ENCODE measurements at regions not wholly inside any gene's neighbourhood (a gene's known extent, or its start where the extent isn't known, plus 50 kb on each side); places are given as distances from the start of the nearest gene placed in this dataset.

GRCh38 chr2:123864416-123864815, 160.7 kb upstream of the CNTNAP5 start:
- Histone ChIP-seq H3K79me2 (ENCODE audit: control insufficient read depth, insufficient read depth, low read length) (no peaks in the 10 kb centered on the region), H3K36me3 (ENCODE audit: control insufficient read depth, insufficient read depth, low read length) (no peaks in the 10 kb centered on the region), H3K27me3 (ENCODE audit: control insufficient read depth, insufficient read depth, low read length) (no peaks in the 10 kb centered on the region), H4K20me1 (ENCODE audit: control insufficient read depth, extremely low read depth, insufficient read depth, low read length) (no peaks in the 10 kb centered on the region), H3K27ac (ENCODE audit: insufficient read depth, low read length) (no peak overlapping the region), H3K9me3 (ENCODE audit: control insufficient read depth, insufficient read depth, low read depth, low read length) (no peaks in the 10 kb centered on the region), H3K9ac (ENCODE audit: insufficient read depth, low read length) (no peak overlapping the region), H3K4me3 (replicated peaks in 1 of 4; ENCODE audit: control extremely low read depth in 1 of 4, insufficient read depth in 1 of 4, low read depth in 3 of 4, low read length in 4 of 4) (no peak overlapping the region), H3K4me1 (ENCODE audit: control insufficient read depth, extremely low read depth, insufficient read depth, low read length) (no peaks in the 10 kb centered on the region), H2AFZ (ENCODE audit: low read length) (no peak overlapping the region), H3K4me2 (ENCODE audit: extremely low read depth, insufficient read depth, low read length) (no peak overlapping the region)
- TF ChIP-seq, protein P1, sequence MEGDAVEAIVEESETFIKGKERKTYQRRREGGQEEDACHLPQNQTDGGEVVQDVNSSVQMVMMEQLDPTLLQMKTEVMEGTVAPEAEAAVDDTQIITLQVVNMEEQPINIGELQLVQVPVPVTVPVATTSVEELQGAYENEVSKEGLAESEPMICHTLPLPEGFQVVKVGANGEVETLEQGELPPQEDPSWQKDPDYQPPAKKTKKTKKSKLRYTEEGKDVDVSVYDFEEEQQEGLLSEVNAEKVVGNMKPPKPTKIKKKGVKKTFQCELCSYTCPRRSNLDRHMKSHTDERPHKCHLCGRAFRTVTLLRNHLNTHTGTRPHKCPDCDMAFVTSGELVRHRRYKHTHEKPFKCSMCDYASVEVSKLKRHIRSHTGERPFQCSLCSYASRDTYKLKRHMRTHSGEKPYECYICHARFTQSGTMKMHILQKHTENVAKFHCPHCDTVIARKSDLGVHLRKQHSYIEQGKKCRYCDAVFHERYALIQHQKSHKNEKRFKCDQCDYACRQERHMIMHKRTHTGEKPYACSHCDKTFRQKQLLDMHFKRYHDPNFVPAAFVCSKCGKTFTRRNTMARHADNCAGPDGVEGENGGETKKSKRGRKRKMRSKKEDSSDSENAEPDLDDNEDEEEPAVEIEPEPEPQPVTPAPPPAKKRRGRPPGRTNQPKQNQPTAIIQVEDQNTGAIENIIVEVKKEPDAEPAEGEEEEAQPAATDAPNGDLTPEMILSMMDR (conservative IDR thresholded peaks at IDR 0.05 in 1 of 2, IDR thresholded peaks at IDR 0.05 in 1 of 2; ENCODE audit: low read depth in 1 of 2, low read length in 2 of 2) = no peak
- no peak for DNase-seq (ENCODE audit: low read depth in 2 of 2)

DNA sequence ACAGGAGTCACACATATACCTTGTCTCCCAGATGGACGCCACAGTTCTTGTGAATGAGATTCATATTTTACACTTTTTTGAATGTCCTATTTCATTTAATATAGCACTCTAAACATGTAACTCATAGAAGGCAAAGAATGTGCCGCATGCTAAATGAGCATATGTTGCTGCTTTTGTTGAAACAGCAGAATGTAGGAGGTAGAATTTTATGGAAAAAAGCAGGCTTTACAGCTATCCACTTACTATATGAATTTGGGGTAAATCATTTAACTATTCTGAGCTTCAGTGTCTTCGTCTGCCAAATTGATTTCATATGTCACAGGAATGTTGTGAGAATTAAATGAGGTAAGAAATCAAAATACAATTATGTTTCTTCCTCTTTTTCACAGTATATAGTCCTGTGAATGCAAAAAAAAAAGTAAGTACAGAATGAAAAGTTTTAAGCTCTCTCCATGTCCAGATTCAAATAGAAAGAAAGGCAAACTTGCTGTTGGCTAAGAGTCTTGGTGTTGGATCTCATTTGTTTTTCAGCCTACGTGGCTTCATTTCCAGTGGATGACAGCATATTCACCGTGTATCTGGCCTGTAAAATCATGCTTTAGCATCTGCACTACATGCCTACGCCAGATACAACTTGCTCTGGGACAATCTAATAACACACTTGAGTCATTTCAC, 154.7 kb upstream of the CNTNAP5 start:
- Histone ChIP-seq H3K27ac (ENCODE audit: insufficient read depth, low read length) (no peak overlapping the region), H3K4me3 (replicated peaks in 1 of 4; ENCODE audit: control extremely low read depth in 1 of 4, insufficient read depth in 1 of 4, low read depth in 3 of 4, low read length in 4 of 4) (no peak overlapping the region), H3K27me3 (ENCODE audit: control insufficient read depth, insufficient read depth, low read length) (no peaks in the 10 kb centered on the region), H4K20me1 (ENCODE audit: control insufficient read depth, extremely low read depth, insufficient read depth, low read length) (no peaks in the 10 kb centered on the region), H3K4me2 (ENCODE audit: extremely low read depth, insufficient read depth, low read length) (no peak overlapping the region), H2AFZ (ENCODE audit: low read length) (no peak overlapping the region), H3K9ac (ENCODE audit: insufficient read depth, low read length) (no peak overlapping the region), H3K36me3 (ENCODE audit: control insufficient read depth, insufficient read depth, low read length) (no peaks in the 10 kb centered on the region), H3K9me3 (ENCODE audit: control insufficient read depth, insufficient read depth, low read depth, low read length) (no peaks in the 10 kb centered on the region), H3K79me2 (ENCODE audit: control insufficient read depth, insufficient read depth, low read length) (no peaks in the 10 kb centered on the region), H3K4me1 (ENCODE audit: control insufficient read depth, extremely low read depth, insufficient read depth, low read length) (no peaks in the 10 kb centered on the region)
- TF ChIP-seq, protein P1 (conservative IDR thresholded peaks at IDR 0.05 in 1 of 2, IDR thresholded peaks at IDR 0.05 in 1 of 2; ENCODE audit: low read depth in 1 of 2, low read length in 2 of 2) = no peak
- no peak for TF ChIP-seq EZH2 (IDR thresholded peaks at IDR 0.05; ENCODE audit: low read length, missing control alignments)
- DNase-seq (ENCODE audit: low read depth in 2 of 2) = no peak

DNA sequence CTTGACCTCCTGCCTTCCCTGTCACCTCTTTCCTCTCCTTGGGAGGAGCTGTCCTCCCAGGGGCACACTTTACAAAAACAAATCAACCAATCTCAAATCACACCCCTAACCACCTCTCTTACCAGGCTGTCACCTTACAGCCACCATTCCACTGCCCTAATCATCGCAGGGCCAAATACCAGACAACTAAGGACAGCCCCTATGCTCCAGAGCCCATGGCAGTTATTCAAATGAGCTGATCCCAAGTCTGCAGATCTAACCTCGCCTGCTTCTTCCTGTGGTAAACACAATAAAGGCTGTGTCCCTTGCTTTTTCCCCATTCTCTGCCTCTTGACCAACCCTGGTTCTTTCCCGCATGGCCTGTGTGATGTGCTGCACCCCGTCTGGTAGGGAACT, 154.2 kb upstream of the CNTNAP5 start:
- H3K36me3 ChIP-seq (ENCODE audit: control insufficient read depth, insufficient read depth, low read length) = no peaks in the 10 kb centered on the region
- no peak for DNase-seq (ENCODE audit: low read depth in 2 of 2)
- no peak for TF ChIP-seq EZH2 (IDR thresholded peaks at IDR 0.05; ENCODE audit: low read length, missing control alignments)
- TF ChIP-seq, protein P1 (conservative IDR thresholded peaks at IDR 0.05 in 1 of 2, IDR thresholded peaks at IDR 0.05 in 1 of 2; ENCODE audit: low read depth in 1 of 2, low read length in 2 of 2) = no peak
- no peak overlapping the region for H2AFZ ChIP-seq (ENCODE audit: low read length)
- H3K27me3 ChIP-seq (ENCODE audit: control insufficient read depth, insufficient read depth, low read length) = no peaks in the 10 kb centered on the region
- H3K9ac ChIP-seq (ENCODE audit: insufficient read depth, low read length) = no peak overlapping the region
- H3K9me3 ChIP-seq (ENCODE audit: control insufficient read depth, insufficient read depth, low read depth, low read length) = no peaks in the 10 kb centered on the region
- H3K4me1 ChIP-seq (ENCODE audit: control insufficient read depth, extremely low read depth, insufficient read depth, low read length) = no peaks in the 10 kb centered on the region
- no peak overlapping the region for H3K27ac ChIP-seq (ENCODE audit: insufficient read depth, low read length)
- no peak overlapping the region for H3K4me2 ChIP-seq (ENCODE audit: extremely low read depth, insufficient read depth, low read length)
- H3K79me2 ChIP-seq (ENCODE audit: control insufficient read depth, insufficient read depth, low read length) = no peaks in the 10 kb centered on the region
- H3K4me3 ChIP-seq (replicated peaks in 1 of 4; ENCODE audit: control extremely low read depth in 1 of 4, insufficient read depth in 1 of 4, low read depth in 3 of 4, low read length in 4 of 4) = no peak overlapping the region
- H4K20me1 ChIP-seq (ENCODE audit: control insufficient read depth, extremely low read depth, insufficient read depth, low read length) = no peaks in the 10 kb centered on the region
